K562 (cell line): ENCODE measurements at regions not wholly inside any gene's neighbourhood (a gene's known extent, or its start where the extent isn't known, plus 50 kb on each side); places are given as distances from the start of the nearest gene placed in this dataset.

ENCODE experiments used
- DPF2 ChIP-seq: fragments of 450-650 bp; IDR thresholded peaks from 2 replicates; pipeline ENCODE4 v1.6.1; 2016
- NFIC ChIP-seq: fragments of 450-650 bp; IDR thresholded peaks from 2 replicates; pipeline ENCODE4 v1.6.1; 2017; ENCODE audit warnings: mild to moderate bottlenecking, inconsistent platforms
- YY1 ChIP-seq, 3 experiments: IDR thresholded peaks; 2 replicates each; pipeline ENCODE4 v1.6.1; 2011; ENCODE audit warnings: low read length in 2 of 3, mild to moderate bottlenecking in 2 of 3, moderate library complexity in 2 of 3, borderline replicate concordance in 1 of 3, control low read depth in 1 of 3, low read depth in 1 of 3; ENCODE audit not compliant: insufficient read depth in 3 of 3, insufficient replicate concordance in 2 of 3, control insufficient read depth in 1 of 3, insufficient read length in 1 of 3; ENCODE audit errors: extremely low read depth in 1 of 3
- ZBTB7A ChIP-seq: IDR thresholded peaks from 2 replicates; pipeline ENCODE4 v1.6.1; 2011; ENCODE audit warnings: low read depth, mild to moderate bottlenecking, low read length, moderate library complexity, borderline replicate concordance; ENCODE audit not compliant: control insufficient read depth

DNA sequence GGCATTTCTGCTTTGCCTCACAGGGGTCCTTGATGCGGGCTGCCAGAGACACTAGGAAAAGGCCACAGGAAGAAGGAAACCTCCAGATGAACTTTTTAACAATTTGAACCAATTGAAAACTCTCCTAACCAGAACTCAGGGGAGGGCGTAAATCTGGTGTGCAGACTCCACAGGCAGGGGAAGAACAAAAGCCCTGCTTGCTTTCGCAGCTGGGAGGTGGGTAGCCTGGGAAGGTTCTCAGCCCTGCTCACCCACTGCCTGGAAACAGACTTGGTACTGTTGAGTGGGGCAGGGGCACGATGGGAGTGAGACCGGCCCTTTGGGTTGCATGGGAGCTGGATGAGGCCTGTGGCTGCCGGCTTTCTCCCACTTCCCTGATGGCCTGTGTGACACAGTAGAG lies 237.8 kb upstream of the TLE4 start:
- TF ChIP-seq YY1 (IDR thresholded peaks at IDR 0.05; ENCODE audit: borderline replicate concordance in 1 of 3, control insufficient read depth in 1 of 3, extremely low read depth in 1 of 3, insufficient read depth in 3 of 3, insufficient read length in 1 of 3, insufficient replicate concordance in 2 of 3, low read depth in 1 of 3, low read length in 2 of 3) (no peak), ZBTB7A (no peak), DPF2 (no peak), NFIC (no peak)
